GM23338 (cell line): ENCODE measurements at regions not wholly inside any gene's neighbourhood (a gene's known extent, or its start where the extent isn't known, plus 50 kb on each side); places are given as distances from the start of the nearest gene placed in this dataset.

ENCODE experiments used
- ATAC-seq: fragments of 200-7000 bp; cut with Tn5 transposase; 3 replicates; pipeline ENCODE4 v1.9.1; 2020
- DNase-seq: peaks from one replicate; pipeline ENCODE4 v3.0.0-alpha.2; 2015; ENCODE audit warnings: low spot score
- H2AFZ ChIP-seq: fragments of 200-600 bp; sonication (generic); 2 replicates; pipeline ENCODE4 v1.8.0; 2016; ENCODE audit warnings: antibody characterized with exemption, mild to moderate bottlenecking, moderate library complexity
- H3F3A ChIP-seq: fragments of 200-600 bp; sonication (generic); replicated peaks from 2 replicates; pipeline ENCODE4 v1.8.0; 2017; ENCODE audit warnings: antibody characterized with exemption, mixed run types, low read depth
- H3K27ac ChIP-seq: fragments of 200-600 bp; sonication (generic); 2 replicates; pipeline ENCODE4 v1.6.1; 2016; ENCODE audit warnings: low read depth
- H3K27me3 ChIP-seq: fragments of 200-600 bp; sonication (generic); 2 replicates; pipeline ENCODE4 v1.8.0; 2016; ENCODE audit warnings: mild to moderate bottlenecking, mixed run types, moderate library complexity; ENCODE audit not compliant: insufficient read depth
- H3K36me3 ChIP-seq: fragments of 200-600 bp; sonication (generic); 2 replicates; pipeline ENCODE4 v1.8.0; 2016; ENCODE audit warnings: mild to moderate bottlenecking; ENCODE audit not compliant: insufficient read depth
- H3K4me1 ChIP-seq: fragments of 200-600 bp; sonication (generic); 2 replicates; pipeline ENCODE4 v1.8.0; 2016; ENCODE audit warnings: mild to moderate bottlenecking, moderate library complexity; ENCODE audit not compliant: insufficient read depth
- H3K4me2 ChIP-seq: fragments of 200-600 bp; sonication (generic); 2 replicates; pipeline ENCODE4 v1.7.1; 2017; ENCODE audit warnings: mixed run types
- H3K4me3 ChIP-seq: fragments of 200-600 bp; sonication (generic); 2 replicates; pipeline ENCODE4 v1.6.1; 2016; ENCODE audit warnings: mixed run types
- H3K79me2 ChIP-seq: fragments of 200-600 bp; sonication (generic); replicated peaks from 2 replicates; pipeline ENCODE4 v1.8.0; 2017; ENCODE audit warnings: mild to moderate bottlenecking; ENCODE audit not compliant: insufficient read depth
- H3K9me2 ChIP-seq: fragments of 200-600 bp; sonication (generic); 2 replicates; pipeline ENCODE4 v1.8.0; 2017; ENCODE audit not compliant: insufficient read depth
- H4K20me1 ChIP-seq: fragments of 200-600 bp; sonication (generic); replicated peaks from 2 replicates; pipeline ENCODE4 v1.8.0; 2017; ENCODE audit warnings: mild to moderate bottlenecking; ENCODE audit not compliant: insufficient read depth
- H3K27ac Mint-ChIP-seq: 2 replicates; pipeline ENCODE4 v1.8.0; 2020; ENCODE audit warnings: inconsistent platforms, mild to moderate bottlenecking, moderate library complexity, mixed read lengths
- H3K27me3 Mint-ChIP-seq: 3 replicates; pipeline ENCODE4 v1.8.0; 2022; ENCODE audit warnings: low read depth, mild to moderate bottlenecking, moderate library complexity, mixed read lengths, inconsistent platforms; ENCODE audit not compliant: insufficient read depth, poor library complexity
- H3K36me3 Mint-ChIP-seq: 3 replicates; pipeline ENCODE4 v1.8.0; 2021; ENCODE audit warnings: low read depth, mild to moderate bottlenecking, inconsistent platforms, moderate library complexity, mixed read lengths
- H3K4me1 Mint-ChIP-seq: 3 replicates; pipeline ENCODE4 v1.8.0; 2020; ENCODE audit warnings: mild to moderate bottlenecking, inconsistent platforms, mixed read lengths
- H3K4me3 Mint-ChIP-seq: 3 replicates; pipeline ENCODE4 v1.8.0; 2021; ENCODE audit warnings: moderate library complexity, mild to moderate bottlenecking, inconsistent platforms, mixed read lengths
- H3K9me3 Mint-ChIP-seq: 3 replicates; pipeline ENCODE4 v1.8.0; 2020; ENCODE audit warnings: moderate library complexity, mild to moderate bottlenecking, inconsistent platforms, mixed read lengths
- ETS1 ChIP-seq: IDR thresholded peaks from 2 replicates; pipeline ENCODE4 v1.6.1; 2016; ENCODE audit warnings: antibody characterized with exemption
- EZH2 ChIP-seq: fragments of 200-600 bp; sonication (generic); IDR thresholded peaks from one replicate; pipeline ENCODE4 v1.8.0; 2017; ENCODE audit warnings: antibody characterized with exemption, mild to moderate bottlenecking, low read depth; ENCODE audit not compliant: unreplicated experiment
- JUNB ChIP-seq: IDR thresholded peaks from one replicate; pipeline ENCODE4 v1.6.1; 2016; ENCODE audit warnings: antibody characterized with exemption; ENCODE audit not compliant: unreplicated experiment
- NANOG ChIP-seq: IDR thresholded peaks from 2 replicates; pipeline ENCODE4 v1.6.1; 2016; ENCODE audit warnings: antibody characterized with exemption, borderline replicate concordance
- POLR2AphosphoS5 ChIP-seq: IDR thresholded peaks from 2 replicates; pipeline ENCODE4 v1.6.1; 2016; ENCODE audit warnings: antibody characterized with exemption, low read depth
- ZNF114 ChIP-seq: fragments of 250-450 bp; sonication (Bioruptor Pico); IDR thresholded peaks from 2 replicates; pipeline ENCODE4 v1.5.0; 2020; ENCODE audit warnings: mild to moderate bottlenecking, moderate library complexity
- ZNF331 ChIP-seq: fragments of 250-450 bp; sonication (Bioruptor Pico); IDR thresholded peaks from 2 replicates; pipeline ENCODE4 v1.5.0; 2020; ENCODE audit warnings: low read depth, mild to moderate bottlenecking, moderate library complexity
- ZNF462 ChIP-seq: fragments of 250-450 bp; sonication (Bioruptor Pico); IDR thresholded peaks from 2 replicates; pipeline ENCODE4 v1.5.0; 2020; ENCODE audit warnings: mild to moderate bottlenecking, moderate library complexity
- TF ChIP-seq, protein P1 (sequence below), 2 experiments: fragments of 200-600 bp in 1 of 2; sonication (generic) in 1 of 2; conservative IDR thresholded peaks; 2 replicates each; pipeline versions ENCODE4 v1.5.1 to v1.6.1; 2016 to 2017; ENCODE audit warnings: antibody characterized with exemption in 2 of 2, low read depth in 2 of 2, mild to moderate bottlenecking in 2 of 2, moderate library complexity in 1 of 2
- TF ChIP-seq, protein P2 (sequence below): IDR thresholded peaks from one replicate; pipeline ENCODE4 v1.6.1; 2018; ENCODE audit warnings: antibody characterized with exemption; ENCODE audit not compliant: unreplicated experiment

DNA sequence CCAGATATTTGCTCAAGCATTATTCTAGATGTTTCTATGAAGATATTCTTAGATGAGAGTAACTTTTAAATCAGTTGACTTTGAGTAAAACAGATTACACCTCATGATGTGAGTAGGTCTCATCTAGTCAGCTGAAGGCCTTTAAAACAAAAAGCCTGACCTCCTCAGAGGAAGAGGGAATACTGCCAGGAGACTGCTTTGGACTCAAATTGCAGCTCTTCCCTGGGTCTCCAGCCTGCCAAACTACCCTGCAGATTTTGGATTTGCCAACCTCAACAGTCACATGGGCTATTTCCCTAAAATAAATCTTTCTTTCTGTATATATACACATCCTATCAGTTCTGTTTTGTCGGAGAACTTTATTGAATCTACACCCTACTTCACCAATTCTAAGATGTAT is 182.5 kb upstream of the TENT5A start (continued):
- no peak for TF ChIP-seq ZNF462 (CRISPR knock-in tag)
- no peak for TF ChIP-seq ETS1

GRCh38 chr6:81933608-81934051 is 181.1 kb upstream of the TENT5A start:
- Histone ChIP-seq H3K9me2 (no peaks in the 10 kb centered on the region; the same call in 1 of the 2 replicates), H3K4me3 (no peak overlapping the region), H3K36me3 (no peaks in the 10 kb centered on the region), H2AFZ (no peak overlapping the region), H3K79me2 (no peaks in the 10 kb centered on the region), H3K27me3 (no peaks in the 10 kb centered on the region), H3F3A (no peaks in the 10 kb centered on the region), H4K20me1 (no peaks in the 10 kb centered on the region), H3K4me1 (no peaks in the 10 kb centered on the region), H3K27ac (no peak overlapping the region), H3K4me2 (no peak overlapping the region)
- H3K27me3 Mint-ChIP-seq = no peaks in the 10 kb centered on the region
- DNase-seq (no peak), ATAC-seq (no peak)
- H3K27ac Mint-ChIP-seq = no peak overlapping the region
- H3K36me3 Mint-ChIP-seq = no peaks in the 10 kb centered on the region
- no peaks in the 10 kb centered on the region for H3K9me3 Mint-ChIP-seq
- peaks cover 1% of the 10 kb centered on the region; the same call in 1 of the 3 replicates for H3K4me1 Mint-ChIP-seq
- H3K4me3 Mint-ChIP-seq = no peak overlapping the region
- TF ChIP-seq POLR2AphosphoS5 = no peak
- no peak for TF ChIP-seq EZH2
- TF ChIP-seq ZNF331 (CRISPR knock-in tag) = no peak
- no peak for TF ChIP-seq JUNB
- TF ChIP-seq, protein P1, sequence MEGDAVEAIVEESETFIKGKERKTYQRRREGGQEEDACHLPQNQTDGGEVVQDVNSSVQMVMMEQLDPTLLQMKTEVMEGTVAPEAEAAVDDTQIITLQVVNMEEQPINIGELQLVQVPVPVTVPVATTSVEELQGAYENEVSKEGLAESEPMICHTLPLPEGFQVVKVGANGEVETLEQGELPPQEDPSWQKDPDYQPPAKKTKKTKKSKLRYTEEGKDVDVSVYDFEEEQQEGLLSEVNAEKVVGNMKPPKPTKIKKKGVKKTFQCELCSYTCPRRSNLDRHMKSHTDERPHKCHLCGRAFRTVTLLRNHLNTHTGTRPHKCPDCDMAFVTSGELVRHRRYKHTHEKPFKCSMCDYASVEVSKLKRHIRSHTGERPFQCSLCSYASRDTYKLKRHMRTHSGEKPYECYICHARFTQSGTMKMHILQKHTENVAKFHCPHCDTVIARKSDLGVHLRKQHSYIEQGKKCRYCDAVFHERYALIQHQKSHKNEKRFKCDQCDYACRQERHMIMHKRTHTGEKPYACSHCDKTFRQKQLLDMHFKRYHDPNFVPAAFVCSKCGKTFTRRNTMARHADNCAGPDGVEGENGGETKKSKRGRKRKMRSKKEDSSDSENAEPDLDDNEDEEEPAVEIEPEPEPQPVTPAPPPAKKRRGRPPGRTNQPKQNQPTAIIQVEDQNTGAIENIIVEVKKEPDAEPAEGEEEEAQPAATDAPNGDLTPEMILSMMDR (conservative IDR thresholded peaks at IDR 0.05; ENCODE audit: low read depth in 2 of 2) = no peak
- TF ChIP-seq NANOG = no peak
- no peak for TF ChIP-seq ETS1
- no peak for TF ChIP-seq ZNF114 (CRISPR knock-in tag)
- TF ChIP-seq, protein P2, sequence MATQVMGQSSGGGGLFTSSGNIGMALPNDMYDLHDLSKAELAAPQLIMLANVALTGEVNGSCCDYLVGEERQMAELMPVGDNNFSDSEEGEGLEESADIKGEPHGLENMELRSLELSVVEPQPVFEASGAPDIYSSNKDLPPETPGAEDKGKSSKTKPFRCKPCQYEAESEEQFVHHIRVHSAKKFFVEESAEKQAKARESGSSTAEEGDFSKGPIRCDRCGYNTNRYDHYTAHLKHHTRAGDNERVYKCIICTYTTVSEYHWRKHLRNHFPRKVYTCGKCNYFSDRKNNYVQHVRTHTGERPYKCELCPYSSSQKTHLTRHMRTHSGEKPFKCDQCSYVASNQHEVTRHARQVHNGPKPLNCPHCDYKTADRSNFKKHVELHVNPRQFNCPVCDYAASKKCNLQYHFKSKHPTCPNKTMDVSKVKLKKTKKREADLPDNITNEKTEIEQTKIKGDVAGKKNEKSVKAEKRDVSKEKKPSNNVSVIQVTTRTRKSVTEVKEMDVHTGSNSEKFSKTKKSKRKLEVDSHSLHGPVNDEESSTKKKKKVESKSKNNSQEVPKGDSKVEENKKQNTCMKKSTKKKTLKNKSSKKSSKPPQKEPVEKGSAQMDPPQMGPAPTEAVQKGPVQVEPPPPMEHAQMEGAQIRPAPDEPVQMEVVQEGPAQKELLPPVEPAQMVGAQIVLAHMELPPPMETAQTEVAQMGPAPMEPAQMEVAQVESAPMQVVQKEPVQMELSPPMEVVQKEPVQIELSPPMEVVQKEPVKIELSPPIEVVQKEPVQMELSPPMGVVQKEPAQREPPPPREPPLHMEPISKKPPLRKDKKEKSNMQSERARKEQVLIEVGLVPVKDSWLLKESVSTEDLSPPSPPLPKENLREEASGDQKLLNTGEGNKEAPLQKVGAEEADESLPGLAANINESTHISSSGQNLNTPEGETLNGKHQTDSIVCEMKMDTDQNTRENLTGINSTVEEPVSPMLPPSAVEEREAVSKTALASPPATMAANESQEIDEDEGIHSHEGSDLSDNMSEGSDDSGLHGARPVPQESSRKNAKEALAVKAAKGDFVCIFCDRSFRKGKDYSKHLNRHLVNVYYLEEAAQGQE = no peak
